ENCODE measurements at regions not wholly inside any gene's neighbourhood (a gene's known extent, or its start where the extent isn't known, plus 50 kb on each side); places are given as distances from the start of the nearest gene placed in this dataset.

GRCh38 chr10:33780961-33781360 is 446.5 kb upstream of the NRP1 start:
- intact Hi-C loops (cut with micrococcal nuclease; ENCODE audit: unreplicated experiment), result no loop called here
- CTCF ChIA-PET, result no interaction called here
- TF ChIP-seq EZH2 (IDR thresholded peaks at IDR 0.05; ENCODE audit: borderline replicate concordance, low read depth, low read length, poor library complexity, severe bottlenecking) (no peak), CTCF (conservative IDR thresholded peaks at IDR 0.05; ENCODE audit: low read depth, low read length) (no peak)

GRCh38 chr10:33777223-33777622 is 442.8 kb upstream of the NRP1 start:
- DNase-seq (ENCODE audit: low spot score), result no peak
- Histone ChIP-seq H3K36me3 (ENCODE audit: insufficient read depth, low read length, poor library complexity, severe bottlenecking) (no peaks in the 10 kb centered on the region), H3K27ac (ENCODE audit: low read depth, low read length, poor library complexity, severe bottlenecking) (no peak overlapping the region), H3K9me3 (ENCODE audit: low read depth, low read length, poor library complexity, severe bottlenecking) (no peaks in the 10 kb centered on the region), H3K4me3 (ENCODE audit: low read depth, low read length, poor library complexity, severe bottlenecking) (no peak overlapping the region), H3K27me3 (replicated peaks; ENCODE audit: insufficient read depth, low read depth, low read length, poor library complexity) (no peaks in the 10 kb centered on the region), H3K4me1 (ENCODE audit: insufficient read depth, low read length, poor library complexity, severe bottlenecking) (peaks cover 3% of the 10 kb centered on the region)
- intact Hi-C loops (cut with micrococcal nuclease; ENCODE audit: unreplicated experiment), result no loop called here
- TF ChIP-seq EZH2 (IDR thresholded peaks at IDR 0.05; ENCODE audit: borderline replicate concordance, low read depth, low read length, poor library complexity, severe bottlenecking) (no peak), CTCF (conservative IDR thresholded peaks at IDR 0.05; ENCODE audit: low read depth, low read length) (no peak)
- ChIA-PET CTCF (no interaction called here), POLR2A (ENCODE audit: low non-redundant PET) (no interaction called here)
- BruUV-seq (replicated peaks), result no TSS peak

More at GRCh38 chr10:33780961-33781360, 446.5 kb upstream of the NRP1 start:
- BruUV-seq (replicated peaks), result no TSS peak
- POLR2A ChIA-PET (ENCODE audit: low non-redundant PET), result no interaction called here
- Histone ChIP-seq H3K4me3 (ENCODE audit: low read depth, low read length, poor library complexity, severe bottlenecking) (no peak overlapping the region), H3K27ac (ENCODE audit: low read depth, low read length, poor library complexity, severe bottlenecking) (no peak overlapping the region), H3K4me1 (ENCODE audit: insufficient read depth, low read length, poor library complexity, severe bottlenecking) (no peaks in the 10 kb centered on the region), H3K9me3 (ENCODE audit: low read depth, low read length, poor library complexity, severe bottlenecking) (no peaks in the 10 kb centered on the region), H3K27me3 (replicated peaks; ENCODE audit: insufficient read depth, low read depth, low read length, poor library complexity) (no peaks in the 10 kb centered on the region), H3K36me3 (ENCODE audit: insufficient read depth, low read length, poor library complexity, severe bottlenecking) (no peaks in the 10 kb centered on the region)
- no peak for DNase-seq (ENCODE audit: low spot score)

GRCh38 chr10:33776419-33777070 is 442.1 kb upstream of the NRP1 start:
- H3K9me3 ChIP-seq (ENCODE audit: low read depth, low read length, poor library complexity, severe bottlenecking), result no peaks in the 10 kb centered on the region
- no peaks in the 10 kb centered on the region for H3K36me3 ChIP-seq (ENCODE audit: insufficient read depth, low read length, poor library complexity, severe bottlenecking)
- H3K27ac ChIP-seq (ENCODE audit: low read depth, low read length, poor library complexity, severe bottlenecking), result no peak overlapping the region
- ChIA-PET POLR2A (ENCODE audit: low non-redundant PET) (no interaction called here), CTCF (no interaction called here)
- no peaks in the 10 kb centered on the region for H3K27me3 ChIP-seq (replicated peaks; ENCODE audit: insufficient read depth, low read depth, low read length, poor library complexity)
- H3K4me1 ChIP-seq (ENCODE audit: insufficient read depth, low read length, poor library complexity, severe bottlenecking), result peaks cover 5% of the 10 kb centered on the region
- no peak overlapping the region for H3K4me3 ChIP-seq (ENCODE audit: low read depth, low read length, poor library complexity, severe bottlenecking)
- TF ChIP-seq CTCF (conservative IDR thresholded peaks at IDR 0.05; ENCODE audit: low read depth, low read length) (no peak), EZH2 (IDR thresholded peaks at IDR 0.05; ENCODE audit: borderline replicate concordance, low read depth, low read length, poor library complexity, severe bottlenecking) (no peak)
- BruUV-seq (replicated peaks), result no TSS peak
- intact Hi-C loops (cut with micrococcal nuclease; ENCODE audit: unreplicated experiment), result no loop called here
- DNase-seq (ENCODE audit: low spot score), result no peak
